ENCODE measurements at regions not wholly inside any gene's neighbourhood (a gene's known extent, or its start where the extent isn't known, plus 50 kb on each side); places are given as distances from the start of the nearest gene placed in this dataset.
A peak's percentile ranks its signal among the peaks of the same experiment; 100 is the strongest.

DNA sequence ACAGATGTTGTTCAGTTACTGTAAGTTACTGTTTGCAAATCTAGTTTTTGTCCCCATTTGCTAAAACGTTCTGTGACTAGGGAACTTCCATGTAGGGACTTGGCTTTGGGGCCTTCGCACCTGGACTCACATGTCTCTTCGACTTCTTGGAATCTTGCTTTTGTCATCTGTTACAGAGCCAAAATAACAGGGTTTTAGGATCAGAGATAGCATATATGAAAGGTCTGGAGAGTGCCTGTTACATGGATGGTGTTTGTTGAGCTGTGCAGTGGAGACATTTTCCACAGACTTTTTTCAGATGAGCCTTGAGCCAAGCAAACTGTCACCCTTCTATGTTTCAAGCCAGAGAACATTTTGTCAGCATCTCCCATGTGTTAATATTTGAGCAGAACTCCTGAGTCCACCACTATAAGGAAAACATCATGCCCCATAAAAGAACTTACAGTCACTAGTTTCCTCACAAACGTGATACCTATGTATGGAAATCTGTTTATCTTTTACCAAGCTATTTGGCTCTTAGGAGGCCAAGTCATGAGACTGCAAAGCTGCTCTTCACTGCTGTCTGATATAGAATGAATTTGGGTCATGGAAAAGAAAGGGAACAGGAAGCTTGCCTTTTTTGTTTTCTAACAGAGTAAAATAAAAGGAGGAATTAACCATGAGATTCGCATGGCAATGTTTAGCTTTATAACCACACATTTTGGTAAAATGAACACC lies 818.6 kb upstream of the IGFBP3 start:
- DNase-seq (ENCODE audit: low read depth): no peak
- TF ChIP-seq, protein P1, sequence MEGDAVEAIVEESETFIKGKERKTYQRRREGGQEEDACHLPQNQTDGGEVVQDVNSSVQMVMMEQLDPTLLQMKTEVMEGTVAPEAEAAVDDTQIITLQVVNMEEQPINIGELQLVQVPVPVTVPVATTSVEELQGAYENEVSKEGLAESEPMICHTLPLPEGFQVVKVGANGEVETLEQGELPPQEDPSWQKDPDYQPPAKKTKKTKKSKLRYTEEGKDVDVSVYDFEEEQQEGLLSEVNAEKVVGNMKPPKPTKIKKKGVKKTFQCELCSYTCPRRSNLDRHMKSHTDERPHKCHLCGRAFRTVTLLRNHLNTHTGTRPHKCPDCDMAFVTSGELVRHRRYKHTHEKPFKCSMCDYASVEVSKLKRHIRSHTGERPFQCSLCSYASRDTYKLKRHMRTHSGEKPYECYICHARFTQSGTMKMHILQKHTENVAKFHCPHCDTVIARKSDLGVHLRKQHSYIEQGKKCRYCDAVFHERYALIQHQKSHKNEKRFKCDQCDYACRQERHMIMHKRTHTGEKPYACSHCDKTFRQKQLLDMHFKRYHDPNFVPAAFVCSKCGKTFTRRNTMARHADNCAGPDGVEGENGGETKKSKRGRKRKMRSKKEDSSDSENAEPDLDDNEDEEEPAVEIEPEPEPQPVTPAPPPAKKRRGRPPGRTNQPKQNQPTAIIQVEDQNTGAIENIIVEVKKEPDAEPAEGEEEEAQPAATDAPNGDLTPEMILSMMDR (conservative IDR thresholded peaks at IDR 0.05; ENCODE audit: low read depth, low read length): no peak
- H3K4me3 ChIP-seq (ENCODE audit: low read length): no peak overlapping the region

- TF ChIP-seq, protein P1 (conservative IDR thresholded peaks at IDR 0.05; ENCODE audit: low read depth, low read length): no peak
- no peak overlapping the region for H3K4me3 ChIP-seq (ENCODE audit: low read length)
- DNase-seq (ENCODE audit: low read depth): no peak
These were observed 817.7 kb upstream of the IGFBP3 start for GRCh38 chr7:46738796-46739195.

DNA sequence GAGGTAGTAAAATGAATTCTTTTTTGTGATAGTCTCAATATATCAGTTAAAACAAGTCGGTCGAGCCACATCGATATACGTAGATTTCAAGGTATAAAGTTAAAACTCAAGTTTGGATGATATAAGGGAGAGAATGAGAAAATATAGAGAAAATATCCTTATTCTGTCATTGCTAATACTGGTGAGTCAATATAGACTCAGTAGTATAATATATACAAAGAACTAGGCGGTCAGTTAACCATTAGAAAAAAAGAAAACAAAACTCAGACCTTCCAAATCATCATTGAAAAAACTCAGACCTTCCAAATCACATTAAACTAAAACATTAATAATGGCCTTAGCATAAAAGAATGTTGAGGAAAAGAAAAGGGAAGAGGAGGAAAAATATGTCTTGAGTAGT lies 817.1 kb upstream of the IGFBP3 start:
- no peak for DNase-seq (ENCODE audit: low read depth)
- TF ChIP-seq, protein P1 (conservative IDR thresholded peaks at IDR 0.05; ENCODE audit: low read depth, low read length): no peak
- H3K4me3 ChIP-seq (ENCODE audit: low read length): no peak overlapping the region

DNA sequence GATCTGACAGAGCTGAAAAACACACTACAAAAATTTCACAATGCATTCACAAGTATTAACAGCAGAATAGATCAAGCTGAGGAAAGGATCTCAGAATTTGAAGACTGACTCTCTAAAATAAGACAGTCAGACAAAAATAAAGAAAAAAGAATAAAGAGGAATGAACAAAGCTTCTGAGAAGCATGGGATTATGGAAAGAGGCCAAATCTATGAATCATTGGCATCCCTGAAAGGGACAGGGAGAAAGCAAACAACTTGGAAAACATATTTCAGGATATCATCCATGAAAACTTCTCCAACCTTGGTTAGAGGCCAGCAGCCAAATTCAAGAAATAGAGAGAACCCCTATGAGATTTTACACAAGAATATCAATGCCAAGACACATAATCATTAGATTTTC lies 804.8 kb upstream of the IGFBP3 start:
- TF ChIP-seq, protein P1 (conservative IDR thresholded peaks at IDR 0.05; ENCODE audit: low read depth, low read length): no peak
- DNase-seq (ENCODE audit: low read depth): peak; percentile 13

DNA sequence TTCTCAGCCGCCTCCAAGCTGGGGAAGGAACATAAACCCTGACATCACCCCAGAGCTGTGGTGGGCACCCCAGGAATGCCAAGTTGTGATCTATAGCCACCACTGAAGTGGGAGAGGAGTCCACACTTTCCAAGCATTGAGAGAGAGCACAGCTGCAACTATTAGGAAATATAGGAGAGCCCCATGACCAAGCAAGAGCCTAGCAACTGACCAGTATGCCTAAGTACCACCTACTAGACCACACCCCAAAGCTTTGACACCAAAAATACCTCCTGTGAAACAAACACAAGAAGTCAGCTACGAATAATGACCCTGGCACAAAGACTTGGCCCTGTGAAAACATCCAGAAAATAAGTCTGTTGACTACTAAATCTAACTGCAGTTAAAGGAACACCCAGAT lies 804.1 kb upstream of the IGFBP3 start:
- H3K4me3 ChIP-seq (ENCODE audit: low read length): no peak overlapping the region
- DNase-seq (ENCODE audit: low read depth): no peak
- TF ChIP-seq, protein P1 (conservative IDR thresholded peaks at IDR 0.05; ENCODE audit: low read depth, low read length): no peak

More for the DNA sequence above, 804.8 kb upstream of the IGFBP3 start:
- H3K4me3 ChIP-seq (ENCODE audit: low read length): no peak overlapping the region

DNA sequence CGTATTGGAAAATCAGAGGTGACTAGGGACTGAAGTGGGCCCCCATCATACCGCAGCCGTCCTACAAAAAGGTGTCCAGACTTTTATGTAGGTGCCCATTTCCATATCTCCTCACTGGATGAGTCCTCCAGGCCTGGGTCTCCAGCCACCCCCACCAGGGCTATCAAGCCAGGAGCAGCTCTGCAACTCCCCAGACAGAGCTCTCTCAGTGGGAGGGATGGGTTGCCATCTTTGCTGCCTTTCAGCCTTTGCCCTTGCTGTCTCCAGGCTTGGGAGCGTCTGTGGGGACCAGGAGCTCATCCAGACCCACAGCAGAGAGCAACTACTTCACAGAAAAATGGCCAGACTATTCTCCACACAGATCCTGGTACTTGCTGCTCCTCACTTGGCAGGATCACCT lies 802.7 kb upstream of the IGFBP3 start:
- DNase-seq (ENCODE audit: low read depth): no peak
- TF ChIP-seq, protein P1 (conservative IDR thresholded peaks at IDR 0.05; ENCODE audit: low read depth, low read length): no peak
- no peak overlapping the region for H3K4me3 ChIP-seq (ENCODE audit: low read length)

- no peak overlapping the region for H3K4me3 ChIP-seq (ENCODE audit: low read length)
- TF ChIP-seq, protein P1 (conservative IDR thresholded peaks at IDR 0.05; ENCODE audit: low read depth, low read length): no peak
- no peak for DNase-seq (ENCODE audit: low read depth)
These were observed 801.9 kb upstream of the IGFBP3 start for GRCh38 chr7:46723003-46723402.

Measured in retinal pigment epithelial cell (primary cell).